ENCODE measurements at regions not wholly inside any gene's neighbourhood (a gene's known extent, or its start where the extent isn't known, plus 50 kb on each side); places are given as distances from the start of the nearest gene placed in this dataset.
"Not testable (repeated sequence)": the region's sequence is repeated elsewhere in the genome, so short reads cannot be mapped to it uniquely, and the experiment has no call there.

GRCh38 chr1:229908689-229909088, 158.3 kb upstream of the GALNT2 start:
- Histone ChIP-seq H3K9me3 (ENCODE audit: control insufficient read depth, insufficient read depth, low read length) (no peaks in the 10 kb centered on the region), H3K4me1 (ENCODE audit: control insufficient read depth, insufficient read depth, low read length) (no peaks in the 10 kb centered on the region), H3K36me3 (ENCODE audit: control insufficient read depth, insufficient read depth, low read length) (no peaks in the 10 kb centered on the region), H3K27ac (ENCODE audit: low read length) (no peak overlapping the region), H3K4me3 (ENCODE audit: low read length) (no peak overlapping the region), H3K27me3 (ENCODE audit: control insufficient read depth, insufficient read depth, low read length) (no peaks in the 10 kb centered on the region)
- DNase-seq (ENCODE audit: low read depth, low spot score) = no peak
- no CpG with 5 or more reads among the region's 4 CpGs for WGBS (ENCODE audit: insufficient coverage, insufficient read length)

DNA sequence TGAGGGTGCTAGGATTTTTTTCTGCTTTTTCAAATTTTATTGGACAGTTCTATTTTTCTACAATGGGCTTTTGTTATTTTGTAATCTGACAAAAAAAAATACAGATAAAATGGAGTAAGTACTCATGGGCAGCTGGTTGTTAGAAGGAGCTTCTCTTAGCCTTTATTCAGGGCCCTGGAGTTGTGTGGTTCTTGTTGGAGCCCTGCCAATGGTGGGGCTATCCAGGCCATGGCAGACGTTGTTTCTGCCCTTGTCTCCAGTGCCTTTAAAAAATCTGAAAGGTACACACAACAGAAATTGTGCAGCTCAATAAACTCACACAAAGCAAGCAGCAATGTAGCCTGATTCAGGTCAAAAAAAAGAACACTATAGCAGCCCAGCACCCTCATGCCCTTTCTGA, 153.5 kb upstream of the GALNT2 start:
- no CpG with 5 or more reads among the region's 1 CpG for WGBS (ENCODE audit: insufficient coverage, insufficient read length)
- Histone ChIP-seq H3K9me3 (ENCODE audit: control insufficient read depth, insufficient read depth, low read length) (no peaks in the 10 kb centered on the region), H3K4me3 (ENCODE audit: low read length) (no peak overlapping the region), H3K4me1 (ENCODE audit: control insufficient read depth, insufficient read depth, low read length) (no peaks in the 10 kb centered on the region), H3K27me3 (ENCODE audit: control insufficient read depth, insufficient read depth, low read length) (no peaks in the 10 kb centered on the region), H3K36me3 (ENCODE audit: control insufficient read depth, insufficient read depth, low read length) (no peaks in the 10 kb centered on the region), H3K27ac (ENCODE audit: low read length) (no peak overlapping the region)
- no peak for DNase-seq (ENCODE audit: low read depth, low spot score)

GRCh38 chr1:229919488-229919887, 147.6 kb upstream of the GALNT2 start:
- H3K36me3 ChIP-seq (ENCODE audit: control insufficient read depth, insufficient read depth, low read length); H3K27me3 ChIP-seq (ENCODE audit: control insufficient read depth, insufficient read depth, low read length); H3K27ac ChIP-seq (ENCODE audit: low read length); DNase-seq (ENCODE audit: low read depth, low spot score); H3K4me3 ChIP-seq (ENCODE audit: low read length); H3K9me3 ChIP-seq (ENCODE audit: control insufficient read depth, insufficient read depth, low read length); H3K4me1 ChIP-seq (ENCODE audit: control insufficient read depth, insufficient read depth, low read length): not testable (repeated sequence)
- no CpG with 5 or more reads among the region's 10 CpGs for WGBS (ENCODE audit: insufficient coverage, insufficient read length)

DNA sequence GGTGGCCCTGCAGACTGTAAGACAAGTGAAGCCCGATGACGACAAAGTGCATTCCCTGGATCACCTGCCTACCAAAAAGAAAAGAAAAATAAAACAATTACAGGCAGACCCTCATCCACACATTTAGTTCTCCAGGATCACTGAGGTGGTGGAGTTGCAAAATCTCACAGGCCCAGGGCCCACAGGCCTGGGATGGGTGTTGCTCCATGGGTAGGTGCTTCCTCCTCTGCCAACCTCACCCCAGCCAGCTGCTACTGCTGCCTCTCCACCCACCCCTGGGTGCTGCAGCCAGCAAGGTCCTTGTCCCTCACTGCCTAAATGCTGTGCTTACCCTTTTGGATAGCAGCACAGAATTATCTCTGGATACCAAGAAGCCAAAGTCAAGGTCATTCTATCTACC, 146.4 kb upstream of the GALNT2 start:
- WGBS (ENCODE audit: insufficient coverage, insufficient read length) = no CpG with 5 or more reads among the region's 2 CpGs
- Histone ChIP-seq H3K27me3 (ENCODE audit: control insufficient read depth, insufficient read depth, low read length) (no peaks in the 10 kb centered on the region), H3K36me3 (ENCODE audit: control insufficient read depth, insufficient read depth, low read length) (no peaks in the 10 kb centered on the region), H3K27ac (ENCODE audit: low read length) (no peak overlapping the region), H3K4me1 (ENCODE audit: control insufficient read depth, insufficient read depth, low read length) (no peaks in the 10 kb centered on the region), H3K4me3 (ENCODE audit: low read length) (no peak overlapping the region), H3K9me3 (ENCODE audit: control insufficient read depth, insufficient read depth, low read length) (no peaks in the 10 kb centered on the region)
- DNase-seq (ENCODE audit: low read depth, low spot score) = no peak

DNA sequence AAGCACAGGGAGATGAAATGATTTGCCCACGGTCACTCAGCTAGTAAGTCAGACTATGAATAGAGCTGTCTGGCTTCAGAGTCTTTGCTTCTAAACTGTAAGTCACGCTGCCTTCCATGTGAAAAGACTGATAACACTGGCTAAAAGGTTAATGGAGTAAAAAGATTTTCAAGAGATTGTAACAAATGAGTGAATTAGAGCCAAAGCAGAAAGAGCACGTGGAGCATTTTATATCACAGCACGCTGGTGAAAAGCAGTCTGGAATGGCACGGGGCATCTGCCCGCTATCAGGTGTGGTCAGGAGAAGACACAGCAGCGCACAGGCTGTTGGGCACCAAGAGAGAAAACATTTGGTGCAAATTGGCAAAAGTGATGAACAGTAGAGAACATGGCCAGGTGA, 144.8 kb upstream of the GALNT2 start:
- WGBS (ENCODE audit: insufficient coverage, insufficient read length) = no CpG with 5 or more reads among the region's 7 CpGs
- Histone ChIP-seq H3K4me3 (ENCODE audit: low read length) (no peak overlapping the region), H3K27me3 (ENCODE audit: control insufficient read depth, insufficient read depth, low read length) (no peaks in the 10 kb centered on the region), H3K4me1 (ENCODE audit: control insufficient read depth, insufficient read depth, low read length) (no peaks in the 10 kb centered on the region), H3K9me3 (ENCODE audit: control insufficient read depth, insufficient read depth, low read length) (no peaks in the 10 kb centered on the region), H3K36me3 (ENCODE audit: control insufficient read depth, insufficient read depth, low read length) (no peaks in the 10 kb centered on the region), H3K27ac (ENCODE audit: low read length) (no peak overlapping the region)
- DNase-seq (ENCODE audit: low read depth, low spot score) = no peak

DNA sequence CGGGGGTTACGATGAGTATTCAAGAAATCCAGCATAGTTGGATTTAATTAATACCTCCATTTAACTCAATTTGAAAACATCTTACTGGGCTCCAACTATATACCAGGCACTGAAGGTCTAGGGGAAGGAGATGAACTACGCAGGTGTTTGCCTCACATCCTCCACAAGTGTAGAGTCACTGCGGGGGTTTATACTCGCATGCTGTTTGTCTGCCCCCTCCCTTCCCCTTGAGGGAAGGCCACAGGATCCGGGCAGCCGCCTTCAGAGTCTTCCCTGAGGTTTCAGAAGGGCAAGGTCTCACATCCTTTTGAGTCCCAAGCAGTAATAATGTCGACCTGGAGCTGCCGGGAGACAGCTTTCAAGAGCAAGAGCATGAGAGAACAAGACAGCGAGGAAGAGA, 142.4 kb upstream of the GALNT2 start:
- WGBS (ENCODE audit: insufficient coverage, insufficient read length) = no CpG with 5 or more reads among the region's 10 CpGs
- Histone ChIP-seq H3K27ac (ENCODE audit: low read length) (no peak overlapping the region), H3K4me3 (ENCODE audit: low read length) (no peak overlapping the region), H3K27me3 (ENCODE audit: control insufficient read depth, insufficient read depth, low read length) (no peaks in the 10 kb centered on the region), H3K9me3 (ENCODE audit: control insufficient read depth, insufficient read depth, low read length) (no peaks in the 10 kb centered on the region), H3K36me3 (ENCODE audit: control insufficient read depth, insufficient read depth, low read length) (no peaks in the 10 kb centered on the region), H3K4me1 (ENCODE audit: control insufficient read depth, insufficient read depth, low read length) (no peaks in the 10 kb centered on the region)
- no peak for DNase-seq (ENCODE audit: low read depth, low spot score)

DNA sequence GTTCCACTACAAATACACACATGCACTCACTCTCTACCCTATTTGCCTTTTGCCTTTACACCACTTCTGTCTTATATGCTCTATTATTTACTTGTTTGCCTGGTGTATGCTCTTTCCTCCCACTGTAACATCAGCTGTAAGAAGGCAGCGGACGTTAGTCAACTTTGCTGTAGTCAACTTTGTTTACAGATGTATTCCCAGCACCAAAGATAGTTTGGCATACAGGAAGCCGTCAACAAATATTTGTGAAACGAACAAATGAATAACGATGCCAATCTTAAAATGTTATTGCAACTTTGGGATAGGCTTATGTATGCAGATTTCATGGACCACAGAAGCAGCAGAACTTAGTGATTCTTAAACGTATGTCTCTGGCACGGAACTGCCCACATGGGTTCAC, 138.3 kb upstream of the GALNT2 start:
- Histone ChIP-seq H3K36me3 (ENCODE audit: control insufficient read depth, insufficient read depth, low read length) (no peaks in the 10 kb centered on the region), H3K9me3 (ENCODE audit: control insufficient read depth, insufficient read depth, low read length) (no peaks in the 10 kb centered on the region), H3K4me1 (ENCODE audit: control insufficient read depth, insufficient read depth, low read length) (no peaks in the 10 kb centered on the region), H3K4me3 (ENCODE audit: low read length) (no peak overlapping the region), H3K27ac (ENCODE audit: low read length) (no peak overlapping the region), H3K27me3 (ENCODE audit: control insufficient read depth, insufficient read depth, low read length) (no peaks in the 10 kb centered on the region)
- no CpG with 5 or more reads among the region's 7 CpGs for WGBS (ENCODE audit: insufficient coverage, insufficient read length)
- no peak for DNase-seq (ENCODE audit: low read depth, low spot score)

DNA sequence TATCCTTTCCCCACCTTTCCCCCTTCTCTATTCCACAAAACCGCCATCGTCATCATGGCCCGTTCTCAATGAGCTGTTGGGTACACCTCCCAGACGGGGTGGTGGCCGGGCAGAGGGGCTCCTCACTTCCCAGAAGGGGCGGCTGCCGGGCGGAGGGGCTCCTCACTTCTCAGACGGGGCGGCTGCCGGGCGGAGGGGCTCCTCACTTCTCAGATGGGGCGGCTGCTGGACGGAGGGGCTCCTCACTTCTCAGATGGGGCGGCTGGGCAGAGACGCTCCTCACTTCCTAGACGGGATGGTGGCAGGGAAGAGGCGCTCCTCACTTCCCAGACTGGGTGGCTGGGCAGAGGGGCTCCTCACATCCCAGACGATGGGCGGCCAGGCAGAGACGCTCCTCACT, 135.3 kb upstream of the GALNT2 start:
- no CpG with 5 or more reads among the region's 21 CpGs for WGBS (ENCODE audit: insufficient coverage, insufficient read length)
- H3K27me3 ChIP-seq (ENCODE audit: control insufficient read depth, insufficient read depth, low read length); H3K27ac ChIP-seq (ENCODE audit: low read length); H3K4me1 ChIP-seq (ENCODE audit: control insufficient read depth, insufficient read depth, low read length); H3K4me3 ChIP-seq (ENCODE audit: low read length); DNase-seq (ENCODE audit: low read depth, low spot score); H3K9me3 ChIP-seq (ENCODE audit: control insufficient read depth, insufficient read depth, low read length); H3K36me3 ChIP-seq (ENCODE audit: control insufficient read depth, insufficient read depth, low read length): not testable (repeated sequence)

- not testable (repeated sequence) for H3K27me3 ChIP-seq (ENCODE audit: control insufficient read depth, insufficient read depth, low read length); H3K36me3 ChIP-seq (ENCODE audit: control insufficient read depth, insufficient read depth, low read length); H3K27ac ChIP-seq (ENCODE audit: low read length); H3K4me1 ChIP-seq (ENCODE audit: control insufficient read depth, insufficient read depth, low read length); H3K4me3 ChIP-seq (ENCODE audit: low read length); DNase-seq (ENCODE audit: low read depth, low spot score); H3K9me3 ChIP-seq (ENCODE audit: control insufficient read depth, insufficient read depth, low read length)
- no CpG with 5 or more reads among the region's 6 CpGs for WGBS (ENCODE audit: insufficient coverage, insufficient read length)
Measured at GRCh38 chr1:229935157-229935556, 131.9 kb upstream of the GALNT2 start.

GRCh38 chr1:229938551-229938950, 128.5 kb upstream of the GALNT2 start:
- Histone ChIP-seq H3K36me3 (ENCODE audit: control insufficient read depth, insufficient read depth, low read length) (no peaks in the 10 kb centered on the region), H3K4me3 (ENCODE audit: low read length) (no peak overlapping the region), H3K27me3 (ENCODE audit: control insufficient read depth, insufficient read depth, low read length) (no peaks in the 10 kb centered on the region), H3K4me1 (ENCODE audit: control insufficient read depth, insufficient read depth, low read length) (no peaks in the 10 kb centered on the region), H3K27ac (ENCODE audit: low read length) (no peak overlapping the region), H3K9me3 (ENCODE audit: control insufficient read depth, insufficient read depth, low read length) (no peaks in the 10 kb centered on the region)
- DNase-seq (ENCODE audit: low read depth, low spot score) = no peak
- no CpG with 5 or more reads among the region's 4 CpGs for WGBS (ENCODE audit: insufficient coverage, insufficient read length)

DNA sequence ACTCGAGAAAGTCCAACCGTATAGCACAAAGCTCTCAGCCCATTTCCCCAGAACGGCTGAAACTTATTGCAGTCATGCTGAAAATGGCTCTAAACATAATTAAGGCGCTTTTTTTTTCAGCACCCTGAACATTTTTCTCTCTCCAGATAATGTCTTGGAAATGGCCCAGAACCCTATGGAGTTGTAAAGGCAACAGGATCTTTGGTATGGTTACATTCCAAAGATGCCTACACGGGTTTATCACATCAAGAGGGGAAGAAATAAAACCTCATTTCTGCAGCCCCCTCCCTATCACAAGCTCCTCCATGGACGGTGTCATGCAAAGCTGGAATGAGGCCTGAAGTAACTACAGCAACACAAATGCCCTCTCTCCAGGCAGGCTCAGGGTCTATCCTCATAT, 126.4 kb upstream of the GALNT2 start:
- Histone ChIP-seq H3K27ac (ENCODE audit: low read length) (no peak overlapping the region), H3K4me3 (ENCODE audit: low read length) (no peak overlapping the region), H3K9me3 (ENCODE audit: control insufficient read depth, insufficient read depth, low read length) (no peaks in the 10 kb centered on the region), H3K27me3 (ENCODE audit: control insufficient read depth, insufficient read depth, low read length) (no peaks in the 10 kb centered on the region), H3K4me1 (ENCODE audit: control insufficient read depth, insufficient read depth, low read length) (no peaks in the 10 kb centered on the region), H3K36me3 (ENCODE audit: control insufficient read depth, insufficient read depth, low read length) (no peaks in the 10 kb centered on the region)
- DNase-seq (ENCODE audit: low read depth, low spot score) = no peak
- no CpG with 5 or more reads among the region's 6 CpGs for WGBS (ENCODE audit: insufficient coverage, insufficient read length)
